SU-DHL-6 (cell line): ENCODE measurements at regions not wholly inside any gene's neighbourhood (a gene's known extent, or its start where the extent isn't known, plus 50 kb on each side); places are given as distances from the start of the nearest gene placed in this dataset.
"Not testable (repeated sequence)": the region's sequence is repeated elsewhere in the genome, so short reads cannot be mapped to it uniquely, and the experiment has no call there.

Source experiments
- H2AFZ ChIP-seq: fragments of 200-600 bp; sonication (generic); 2 replicates; pipeline ENCODE4 v1.6.1; 2014; ENCODE audit warnings: low read depth, mild to moderate bottlenecking, moderate library complexity, mixed read lengths, antibody characterized with exemption, low read length; ENCODE audit not compliant: severe bottlenecking
- H3F3A ChIP-seq: fragments of 200-600 bp; shearing (Covaris generic); 2 replicates; pipeline ENCODE4 v1.6.0; 2016; ENCODE audit warnings: antibody characterized with exemption, mild to moderate bottlenecking; ENCODE audit not compliant: insufficient read depth
- H3K27ac ChIP-seq: fragments of 200-600 bp; sonication (generic); 2 replicates; pipeline ENCODE4 v1.5.1; 2016; ENCODE audit warnings: low read depth, mild to moderate bottlenecking, low read length, moderate library complexity, mixed read lengths
- H3K27me3 ChIP-seq: fragments of 200-600 bp; sonication (generic), shearing (Covaris generic); 2 replicates; pipeline ENCODE4 v1.6.0; 2014; ENCODE audit warnings: mild to moderate bottlenecking, low read length
- H3K36me3 ChIP-seq: fragments of 200-600 bp; sonication (generic); 2 replicates; pipeline ENCODE4 v1.6.1; 2014; ENCODE audit warnings: mild to moderate bottlenecking, low read length, mixed read lengths
- H3K4me2 ChIP-seq: fragments of 300-600, 200-600 bp; shearing (Covaris generic), sonication (generic); 2 replicates; pipeline ENCODE4 v1.6.0; 2014; ENCODE audit warnings: low read length, low read depth, mild to moderate bottlenecking; ENCODE audit not compliant: poor library complexity, severe bottlenecking
- H3K4me3 ChIP-seq: fragments of 200-600 bp; sonication (generic); 2 replicates; pipeline ENCODE4 v1.5.1; 2014; ENCODE audit warnings: antibody characterized with exemption, low read length, mild to moderate bottlenecking, mixed read lengths; ENCODE audit not compliant: insufficient read depth, poor library complexity, severe bottlenecking
- H3K79me2 ChIP-seq: fragments of 200-600 bp; sonication (generic); 2 replicates; pipeline ENCODE4 v1.6.1; 2014; ENCODE audit warnings: mild to moderate bottlenecking, low read length, moderate library complexity; ENCODE audit not compliant: insufficient read depth
- H3K9ac ChIP-seq: fragments of 200-600 bp; sonication (generic); 2 replicates; pipeline ENCODE4 v1.7.0; 2014; ENCODE audit warnings: mild to moderate bottlenecking, low read length
- H3K9me2 ChIP-seq: fragments of 200-600 bp; sonication (generic); replicated peaks from 2 replicates; pipeline ENCODE4 v1.6.1; 2014; ENCODE audit warnings: low read length; ENCODE audit not compliant: insufficient read depth
- H3K9me3 ChIP-seq: fragments of 200-600 bp; sonication (generic); 2 replicates; pipeline ENCODE4 v1.6.1; 2014; ENCODE audit warnings: low read length, mixed read lengths; ENCODE audit not compliant: insufficient read depth
- H4K20me1 ChIP-seq: fragments of 200-600 bp; sonication (generic); 2 replicates; pipeline ENCODE4 v1.6.1; 2014; ENCODE audit warnings: low read depth, mild to moderate bottlenecking, antibody characterized with exemption, low read length, moderate library complexity, mixed read lengths
- CTCF ChIP-seq: fragments of 200-600 bp; sonication (generic); IDR thresholded peaks from one replicate; pipeline ENCODE4 v1.5.1; 2017; ENCODE audit warnings: antibody characterized with exemption, mild to moderate bottlenecking, low read length, moderate library complexity; ENCODE audit not compliant: insufficient read depth, poor library complexity, severe bottlenecking
- EZH2phosphoT487 ChIP-seq: fragments of 200-600 bp; sonication (generic), shearing (Covaris generic); conservative IDR thresholded peaks from 2 replicates; pipeline ENCODE4 v1.6.1; 2018; ENCODE audit warnings: mild to moderate bottlenecking, antibody characterized with exemption, low read length, moderate library complexity, mixed read lengths

GRCh38 chr1:221045842-221046831 is 166.9 kb downstream of the HLX start:
- no peak overlapping the region for H3K27ac ChIP-seq
- no peaks in the 10 kb centered on the region for H3K79me2 ChIP-seq
- H4K20me1 ChIP-seq = no peaks in the 10 kb centered on the region
- H3F3A ChIP-seq = no peaks in the 10 kb centered on the region
- no peak overlapping the region for H2AFZ ChIP-seq
- no peaks in the 10 kb centered on the region for H3K27me3 ChIP-seq
- H3K9me2 ChIP-seq = no peaks in the 10 kb centered on the region
- H3K9me3 ChIP-seq = no peaks in the 10 kb centered on the region
- no peaks in the 10 kb centered on the region for H3K36me3 ChIP-seq
- H3K4me2 ChIP-seq = no peak overlapping the region
- H3K9ac ChIP-seq = no peak overlapping the region
- TF ChIP-seq CTCF (no peak), EZH2phosphoT487 (no peak)
- H3K4me3 ChIP-seq = no peak overlapping the region

DNA sequence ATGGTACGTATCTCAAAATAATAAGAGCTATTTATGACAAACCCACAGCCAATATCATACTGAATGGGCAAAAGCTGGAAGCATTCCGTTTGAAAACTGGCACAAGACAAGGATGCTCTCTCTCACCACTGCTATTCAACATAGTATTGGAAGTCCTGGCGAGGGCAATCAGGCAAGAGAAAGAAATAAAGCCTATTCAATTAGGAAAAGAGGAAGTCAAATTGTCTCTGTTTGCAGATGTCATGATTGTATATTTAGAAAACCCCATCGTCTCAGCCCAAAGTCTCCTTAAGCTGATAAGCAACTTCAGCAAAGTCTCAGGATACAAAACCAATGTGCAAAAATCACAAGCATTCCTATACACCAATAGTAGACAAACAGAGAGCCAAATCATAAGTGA is 172.1 kb downstream of the HLX start:
- H3K4me2 ChIP-seq, H3K36me3 ChIP-seq, H3K27me3 ChIP-seq, H3K4me3 ChIP-seq, H3K9me2 ChIP-seq, H3K9me3 ChIP-seq, H4K20me1 ChIP-seq, H3K27ac ChIP-seq, H2AFZ ChIP-seq, H3F3A ChIP-seq, H3K79me2 ChIP-seq, H3K9ac ChIP-seq: not testable (repeated sequence)

DNA sequence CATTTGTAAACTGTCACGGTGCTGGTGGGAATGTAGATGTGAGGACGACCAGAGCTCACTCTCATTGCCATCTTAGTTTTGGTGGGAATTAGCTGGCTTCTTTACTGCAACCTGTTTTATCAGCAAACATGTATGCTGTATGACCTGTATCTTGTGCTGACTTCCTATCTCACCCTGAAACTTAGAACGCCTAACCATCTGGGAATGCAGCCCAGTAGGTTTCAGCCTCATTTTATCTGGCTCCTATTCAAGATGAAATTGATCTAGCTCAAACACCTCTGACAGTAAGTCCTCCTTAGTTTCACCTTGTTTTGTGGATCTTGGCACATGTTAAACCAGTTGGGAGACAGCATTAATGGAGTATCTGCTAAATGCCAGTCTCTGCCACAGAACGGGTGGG is 174.6 kb downstream of the HLX start:
- H4K20me1 ChIP-seq = no peaks in the 10 kb centered on the region
- no peaks in the 10 kb centered on the region for H3F3A ChIP-seq
- H3K27me3 ChIP-seq = no peaks in the 10 kb centered on the region
- no peaks in the 10 kb centered on the region; the same call in 1 of the 2 replicates for H3K9me2 ChIP-seq
- no peak overlapping the region for H2AFZ ChIP-seq
- no peak overlapping the region for H3K4me3 ChIP-seq
- H3K36me3 ChIP-seq = no peaks in the 10 kb centered on the region
- no peak overlapping the region for H3K9ac ChIP-seq
- no peaks in the 10 kb centered on the region for H3K9me3 ChIP-seq
- no peak overlapping the region for H3K27ac ChIP-seq
- H3K4me2 ChIP-seq = no peak overlapping the region
- no peak for TF ChIP-seq CTCF
- no peak for TF ChIP-seq EZH2phosphoT487
- no peaks in the 10 kb centered on the region for H3K79me2 ChIP-seq

DNA sequence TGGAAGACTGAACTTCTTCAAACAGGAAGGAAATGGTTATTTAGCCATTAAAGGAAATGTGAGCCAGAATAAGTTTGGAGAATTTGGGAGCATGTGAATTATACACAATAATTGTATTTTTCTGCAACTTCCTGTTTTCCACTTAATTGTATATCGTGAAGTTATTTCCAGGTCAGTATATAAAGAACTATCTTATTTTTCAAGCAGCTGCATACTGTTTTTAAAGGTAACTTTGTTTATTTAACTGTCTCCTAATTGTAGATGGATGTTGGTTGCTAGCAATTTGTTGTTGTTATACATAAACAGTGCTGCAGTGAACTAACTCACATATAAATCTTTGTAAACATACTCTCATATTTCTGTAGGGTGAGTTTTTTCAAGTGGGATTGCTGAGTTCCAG is 180.3 kb downstream of the HLX start:
- Histone ChIP-seq H3K27me3 (no peaks in the 10 kb centered on the region), H2AFZ (no peak overlapping the region), H3K4me2 (no peak overlapping the region), H3K36me3 (no peaks in the 10 kb centered on the region), H3K9me3 (no peaks in the 10 kb centered on the region), H3K4me3 (no peak overlapping the region), H3K79me2 (no peaks in the 10 kb centered on the region), H3K9ac (no peak overlapping the region), H3K9me2 (no peaks in the 10 kb centered on the region; the same call in 1 of the 2 replicates), H3F3A (no peaks in the 10 kb centered on the region), H4K20me1 (no peaks in the 10 kb centered on the region), H3K27ac (no peak overlapping the region)
- TF ChIP-seq EZH2phosphoT487 = no peak
- TF ChIP-seq CTCF = no peak
